IPS DF 6.9 (cell line): ENCODE measurements at regions not wholly inside any gene's neighbourhood (a gene's known extent, or its start where the extent isn't known, plus 50 kb on each side); places are given as distances from the start of the nearest gene placed in this dataset.

Source experiments
- DNase-seq: peaks from one replicate; pipeline ENCODE4 v3.0.0-alpha.2; 2013; ENCODE audit warnings: low read depth, low spot score
- H3K27ac ChIP-seq: one replicate; pipeline ENCODE4 v1.5.1; 2013; ENCODE audit warnings: low read length, control low read depth
- H3K27me3 ChIP-seq: 2 replicates; pipeline ENCODE4 v1.6.1; 2013; ENCODE audit warnings: mild to moderate bottlenecking, low read length; ENCODE audit not compliant: control insufficient read depth, insufficient read depth
- H3K36me3 ChIP-seq: 2 replicates; pipeline ENCODE4 v1.6.1; 2013; ENCODE audit warnings: low read length; ENCODE audit not compliant: control insufficient read depth, insufficient read depth
- H3K4me1 ChIP-seq: 2 replicates; pipeline ENCODE4 v1.6.1; 2013; ENCODE audit warnings: low read length; ENCODE audit not compliant: control insufficient read depth, insufficient read depth
- H3K4me3 ChIP-seq: 2 replicates; pipeline ENCODE4 v1.5.1; 2013; ENCODE audit warnings: mild to moderate bottlenecking, low read length
- H3K9me3 ChIP-seq: 2 replicates; pipeline ENCODE4 v1.6.1; 2013; ENCODE audit warnings: low read length, inconsistent platforms; ENCODE audit not compliant: control insufficient read depth, insufficient read depth
- WGBS: extraction: QIAGEN DNeasy Blood & Tissue Kit; methylation state at CpG from one replicate; pipeline ENCODE4 v1.1.7; 2013; ENCODE audit warnings: mixed read lengths, missing lambda C conversion rate; ENCODE audit not compliant: insufficient read length, insufficient coverage; 5-methylcytosine and 5-hydroxymethylcytosine counted together

GRCh38 chr5:110996742-110997141 is 74.8 kb upstream of the TSLP start:
- no peaks in the 10 kb centered on the region for H3K36me3 ChIP-seq
- H3K27ac ChIP-seq = no peak overlapping the region
- WGBS = no CpG with 5 or more reads among the region's 2 CpGs
- H3K9me3 ChIP-seq = no peaks in the 10 kb centered on the region
- no peak overlapping the region for H3K4me3 ChIP-seq
- H3K27me3 ChIP-seq = no peaks in the 10 kb centered on the region
- H3K4me1 ChIP-seq = no peaks in the 10 kb centered on the region
- no peak for DNase-seq

- H3K4me3 ChIP-seq = no peak overlapping the region
- WGBS = no CpG with 5 or more reads among the region's 3 CpGs
- no peaks in the 10 kb centered on the region for H3K4me1 ChIP-seq
- H3K36me3 ChIP-seq = no peaks in the 10 kb centered on the region
- no peak overlapping the region for H3K27ac ChIP-seq
- no peak for DNase-seq
- H3K27me3 ChIP-seq = no peaks in the 10 kb centered on the region
- H3K9me3 ChIP-seq = no peaks in the 10 kb centered on the region
Measured at GRCh38 chr5:111002036-111002435, 69.5 kb upstream of the TSLP start.

- H3K4me1 ChIP-seq = no peaks in the 10 kb centered on the region
- no peaks in the 10 kb centered on the region for H3K27me3 ChIP-seq
- DNase-seq = no peak
- H3K4me3 ChIP-seq = no peak overlapping the region
- no peak overlapping the region for H3K27ac ChIP-seq
- no peaks in the 10 kb centered on the region for H3K36me3 ChIP-seq
- WGBS = no CpG with 5 or more reads among the region's 1 CpG
- H3K9me3 ChIP-seq = no peaks in the 10 kb centered on the region
Measured at GRCh38 chr5:111003623-111004022, 67.9 kb upstream of the TSLP start.

GRCh38 chr5:111004291-111004690 is 67.2 kb upstream of the TSLP start:
- H3K36me3 ChIP-seq = no peaks in the 10 kb centered on the region
- no peak overlapping the region for H3K4me3 ChIP-seq
- no peaks in the 10 kb centered on the region for H3K4me1 ChIP-seq
- H3K27ac ChIP-seq = no peak overlapping the region
- no CpG with 5 or more reads among the region's 9 CpGs for WGBS
- H3K9me3 ChIP-seq = no peaks in the 10 kb centered on the region
- no peak for DNase-seq
- H3K27me3 ChIP-seq = no peaks in the 10 kb centered on the region

- H3K9me3 ChIP-seq = no peaks in the 10 kb centered on the region
- H3K4me3 ChIP-seq = no peak overlapping the region
- no peaks in the 10 kb centered on the region for H3K4me1 ChIP-seq
- WGBS = no CpG with 5 or more reads among the region's 2 CpGs
- no peak for DNase-seq
- no peak overlapping the region for H3K27ac ChIP-seq
- H3K27me3 ChIP-seq = no peaks in the 10 kb centered on the region
- H3K36me3 ChIP-seq = no peaks in the 10 kb centered on the region
Measured at GRCh38 chr5:111010783-111011182, 60.7 kb upstream of the TSLP start.

DNA sequence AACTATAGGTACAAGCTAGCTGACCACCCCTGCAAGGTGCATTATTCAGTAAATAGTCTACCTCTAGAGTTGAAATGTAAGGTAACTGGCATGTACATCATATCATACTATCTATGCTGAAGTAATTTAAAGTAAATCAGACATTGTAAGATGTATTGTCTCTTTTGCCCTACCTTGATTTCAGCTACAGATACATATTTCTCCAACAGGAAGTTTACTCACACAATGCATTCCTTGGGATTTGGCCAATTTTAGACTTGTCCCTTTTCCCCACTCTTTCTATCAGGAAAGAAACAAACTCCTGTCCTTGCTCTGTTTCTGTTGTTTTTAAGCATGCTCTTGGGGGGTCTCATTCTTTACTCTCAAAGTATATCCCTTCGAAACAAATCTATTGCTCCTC is 58.5 kb upstream of the TSLP start:
- Histone ChIP-seq H3K27me3 (no peaks in the 10 kb centered on the region), H3K9me3 (no peaks in the 10 kb centered on the region), H3K36me3 (no peaks in the 10 kb centered on the region), H3K4me3 (no peak overlapping the region), H3K4me1 (no peaks in the 10 kb centered on the region), H3K27ac (no peak overlapping the region)
- WGBS = no CpG with 5 or more reads among the region's 1 CpG
- no peak for DNase-seq

- no peak overlapping the region for H3K27ac ChIP-seq
- DNase-seq = no peak
Measured at GRCh38 chr5:111016801-111017200, 54.7 kb upstream of the TSLP start.

DNA sequence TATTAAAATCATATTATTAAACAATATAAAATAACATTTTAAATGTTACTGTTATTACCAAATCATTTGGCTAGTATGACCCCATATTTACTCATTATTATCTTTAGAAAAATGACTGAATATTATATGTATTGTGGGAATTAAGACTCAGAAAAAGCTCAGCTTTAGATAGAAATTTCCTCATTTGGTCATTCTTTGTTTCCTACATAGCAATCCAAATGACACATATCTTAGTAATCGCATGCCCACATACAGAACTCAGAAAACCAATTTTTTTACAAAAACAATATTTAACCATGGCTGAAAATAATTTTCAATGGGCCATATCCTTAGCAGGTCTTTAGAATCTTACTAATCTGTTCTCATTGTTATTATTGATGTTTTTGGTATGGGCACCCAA is 53.8 kb upstream of the TSLP start:
- Histone ChIP-seq H3K4me3 (no peak overlapping the region), H3K27ac (no peak overlapping the region), H3K9me3 (no peaks in the 10 kb centered on the region), H3K36me3 (no peaks in the 10 kb centered on the region), H3K4me1 (no peaks in the 10 kb centered on the region), H3K27me3 (no peaks in the 10 kb centered on the region)
- no CpG with 5 or more reads among the region's 1 CpG for WGBS
- DNase-seq = no peak

More at GRCh38 chr5:111016801-111017200, 54.7 kb upstream of the TSLP start:
- no peaks in the 10 kb centered on the region for H3K27me3 ChIP-seq
- no peaks in the 10 kb centered on the region for H3K9me3 ChIP-seq
- WGBS = no CpG with 5 or more reads among the region's 3 CpGs
- no peaks in the 10 kb centered on the region for H3K4me1 ChIP-seq
- H3K4me3 ChIP-seq = no peak overlapping the region
- H3K36me3 ChIP-seq = no peaks in the 10 kb centered on the region
